ENCODE measurements at regions not wholly inside any gene's neighbourhood (a gene's known extent, or its start where the extent isn't known, plus 50 kb on each side); places are given as distances from the start of the nearest gene placed in this dataset.
A peak's percentile ranks its signal among the peaks of the same experiment; 100 is the strongest.

DNA sequence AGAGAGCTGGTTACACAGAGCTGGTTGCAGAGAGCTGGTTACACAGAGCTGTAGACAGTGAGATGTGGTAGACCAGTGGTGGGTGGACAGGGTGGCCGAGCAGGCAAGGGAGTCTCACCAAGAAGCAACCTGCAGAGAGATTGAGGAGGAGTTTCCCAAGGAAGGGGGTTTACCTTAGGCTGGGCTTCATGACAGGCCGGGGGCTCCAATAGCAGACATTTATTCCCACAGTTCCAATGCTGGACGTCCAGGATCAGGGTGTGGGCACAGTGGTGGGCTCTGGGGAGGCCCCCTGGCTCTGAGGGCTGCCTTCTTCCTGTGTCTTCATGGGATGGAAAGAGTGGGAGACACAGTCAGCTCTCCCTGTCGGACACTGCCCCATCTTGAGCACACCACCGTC lies 386.9 kb upstream of the IRX4 start:
- no peak overlapping the region for H3K4me3 ChIP-seq (ENCODE audit: extremely low read depth in 1 of 4, insufficient read depth in 2 of 4, low read depth in 3 of 4, low read length in 4 of 4)
- CTCF ChIA-PET (ENCODE audit: partially characterized antibody): no interaction called here
- no peak overlapping the region for H3K56ac ChIP-seq (replicated peaks; ENCODE audit: insufficient read length, low read depth, low read length)
- FAIRE-seq (no peak), DNase-seq (ENCODE audit: low read depth in 1 of 2, low spot score in 2 of 2) (no peak)
- no peak overlapping the region for H2AFZ ChIP-seq (ENCODE audit: low read length)
- H2AK5ac ChIP-seq (ENCODE audit: low read depth, low read length): 0 out of 2 replicates have a peak overlapping the region, but pooled peaks have one; percentile 15
- no peak for TF ChIP-seq POLR2AphosphoS5 (IDR thresholded peaks at IDR 0.05; ENCODE audit: low read depth, low read length)
- no peak for TF ChIP-seq RFX5 (IDR thresholded peaks at IDR 0.05; ENCODE audit: borderline replicate concordance, low read depth, low read length)
- no peak for TF ChIP-seq MAX (IDR thresholded peaks at IDR 0.05)
- no peak for TF ChIP-seq FOSL1 (IDR thresholded peaks at IDR 0.05; ENCODE audit: insufficient read depth, low read depth, low read length)
- no peak for TF ChIP-seq CHD1 (IDR thresholded peaks at IDR 0.05; ENCODE audit: low read depth, low read length)
- no peak for TF ChIP-seq YY1 (IDR thresholded peaks at IDR 0.05; ENCODE audit: low read depth, low read length)
- no peak for TF ChIP-seq CTCF (IDR thresholded peaks at IDR 0.05; ENCODE audit: control extremely low read depth in 1 of 3, insufficient read depth in 1 of 3, low read depth in 1 of 3, low read length in 3 of 3)
- TF ChIP-seq CHD2 (IDR thresholded peaks at IDR 0.05; ENCODE audit: low read length): no peak
- no peak for TF ChIP-seq TAF7 (optimal IDR thresholded peaks at IDR 0.05; ENCODE audit: borderline replicate concordance, low read depth, low read length)
- no peak for TF ChIP-seq RBBP5 (IDR thresholded peaks at IDR 0.05; ENCODE audit: borderline replicate concordance, low read depth, low read length)
- H2BK20ac ChIP-seq (ENCODE audit: low read length): no peak overlapping the region
- no peaks in the 10 kb centered on the region for H3K23me2 ChIP-seq (ENCODE audit: low read depth, low read length)
- no peaks in the 10 kb centered on the region for H3K36me3 ChIP-seq (ENCODE audit: control insufficient read depth in 2 of 4, insufficient read depth in 4 of 4, low read length in 3 of 4)
- H3K4me2 ChIP-seq (ENCODE audit: insufficient read depth in 1 of 2, low read depth in 2 of 2, low read length in 2 of 2): no peak overlapping the region
- POLR2A ChIA-PET (ENCODE audit: partially characterized antibody): no interaction called here
- no peak overlapping the region for H3K27ac ChIP-seq (ENCODE audit: low read depth, low read length)
- no peak overlapping the region for H4K5ac ChIP-seq (ENCODE audit: insufficient read length, low read depth, low read length)
- H2BK5ac ChIP-seq (ENCODE audit: low read depth, low read length): no peak overlapping the region
- H3K18ac ChIP-seq (ENCODE audit: extremely low read depth, low read length): no peak overlapping the region
- no peaks in the 10 kb centered on the region; a peak in 1 of 4 replicates for H3K9me3 ChIP-seq (ENCODE audit: insufficient read depth in 2 of 2, low read depth in 1 of 2, low read length in 1 of 2)
- H4K20me1 ChIP-seq (replicated peaks in 1 of 2; ENCODE audit: control insufficient read depth in 1 of 2, insufficient read depth in 2 of 2, low read length in 2 of 2): no peaks in the 10 kb centered on the region
- no peak overlapping the region for H3K23ac ChIP-seq (ENCODE audit: insufficient read length)
- no peak overlapping the region for H4K8ac ChIP-seq (ENCODE audit: extremely low read depth, insufficient read depth, low read length)
- H3K79me1 ChIP-seq (ENCODE audit: low read depth, low read length): no peaks in the 10 kb centered on the region
- no peak overlapping the region for H2BK15ac ChIP-seq (ENCODE audit: low read length)
- no peak overlapping the region for H3K14ac ChIP-seq (ENCODE audit: insufficient read length)
- H2BK12ac ChIP-seq (ENCODE audit: low read depth, low read length): no peak overlapping the region
- no peaks in the 10 kb centered on the region for H3K79me2 ChIP-seq (ENCODE audit: control insufficient read depth in 1 of 2, insufficient read depth in 2 of 2, low read length in 2 of 2)
- no peaks in the 10 kb centered on the region for H3K27me3 ChIP-seq (replicated peaks in 1 of 4; ENCODE audit: control insufficient read depth in 3 of 4, extremely low read depth in 1 of 4, insufficient read depth in 3 of 4, low read length in 3 of 4)
- H3K9ac ChIP-seq (replicated peaks in 1 of 4; ENCODE audit: extremely low read depth in 1 of 4, low read depth in 3 of 4, low read length in 3 of 4): no peak overlapping the region
- H2BK120ac ChIP-seq (replicated peaks; ENCODE audit: low read depth, low read length): no peak overlapping the region
- H4K91ac ChIP-seq (replicated peaks; ENCODE audit: insufficient read length, low read length): no peak overlapping the region
- H3K4ac ChIP-seq (replicated peaks; ENCODE audit: insufficient read length, low read depth, low read length): no peak overlapping the region
- WGBS, 2 experiments (ENCODE audit: extremely low coverage in 1 of 2, insufficient coverage in 1 of 2, insufficient read length in 1 of 2, insufficient replicate concordance in 2 of 2, low coverage in 1 of 2, low lambda C conversion rate in 2 of 2, missing lambda C conversion rate in 1 of 2): 90% methylated on average over 5 of the region's 5 CpGs; no CpG with 5 or more reads in 1 of the 2 experiments
- peaks cover 0 to 4% (median 0%) of the 10 kb centered on the region in 4 experiments; a peak in 1 of 7 replicates for H3K4me1 ChIP-seq (replicated peaks in 1 of 4; ENCODE audit: control insufficient read depth in 3 of 4, insufficient read depth in 4 of 4, low read length in 3 of 4)

Data from H1 (cell line).